HK-2 (cell line): ENCODE measurements at regions not wholly inside any gene's neighbourhood (a gene's known extent, or its start where the extent isn't known, plus 50 kb on each side); places are given as distances from the start of the nearest gene placed in this dataset.

ENCODE experiments used
- DNase-seq: peaks from one replicate; pipeline ENCODE4 v3.0.0-alpha.2; 2018; ENCODE audit not compliant: unreplicated experiment

DNA sequence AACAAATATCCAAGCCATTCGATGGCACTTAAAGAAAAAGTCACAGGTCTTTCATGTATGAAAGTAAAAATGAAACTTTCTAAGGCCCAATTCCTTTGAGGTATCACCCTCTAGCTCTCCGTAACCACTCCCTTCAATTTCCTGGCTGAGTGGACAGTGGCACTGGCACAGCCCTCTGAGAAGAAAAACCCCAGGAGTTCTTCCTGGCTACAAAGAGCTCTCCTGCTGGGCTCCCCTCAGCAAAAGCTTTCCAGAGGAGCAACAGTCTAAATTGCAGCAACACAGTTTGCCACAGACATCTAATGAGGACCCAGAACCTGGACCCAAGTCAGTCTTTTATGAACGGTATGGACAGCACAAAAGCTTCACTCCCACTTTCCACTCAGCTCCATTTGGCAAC is 71.8 kb downstream of the FUNDC1 start:
- no peak for DNase-seq

DNA sequence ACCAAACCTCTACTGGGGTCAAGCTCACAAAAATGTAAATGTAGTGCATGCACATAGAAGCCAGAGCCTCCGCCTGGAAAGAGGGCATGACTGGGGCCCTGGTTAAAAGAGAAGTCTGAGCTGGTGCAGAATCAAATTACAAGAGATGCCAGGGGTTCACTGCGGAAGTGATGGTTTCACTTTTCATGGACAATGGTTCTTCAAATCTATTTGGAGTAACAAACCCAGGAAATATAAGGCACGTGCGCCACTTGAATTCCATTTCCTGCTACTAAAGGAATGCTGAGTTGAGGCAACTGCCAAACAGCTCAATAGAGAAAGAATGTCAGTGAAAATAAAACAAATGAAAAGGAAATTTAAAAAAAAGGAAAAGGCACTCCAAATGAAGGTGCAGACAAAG is 79.8 kb downstream of the FUNDC1 start:
- no peak for DNase-seq

DNA sequence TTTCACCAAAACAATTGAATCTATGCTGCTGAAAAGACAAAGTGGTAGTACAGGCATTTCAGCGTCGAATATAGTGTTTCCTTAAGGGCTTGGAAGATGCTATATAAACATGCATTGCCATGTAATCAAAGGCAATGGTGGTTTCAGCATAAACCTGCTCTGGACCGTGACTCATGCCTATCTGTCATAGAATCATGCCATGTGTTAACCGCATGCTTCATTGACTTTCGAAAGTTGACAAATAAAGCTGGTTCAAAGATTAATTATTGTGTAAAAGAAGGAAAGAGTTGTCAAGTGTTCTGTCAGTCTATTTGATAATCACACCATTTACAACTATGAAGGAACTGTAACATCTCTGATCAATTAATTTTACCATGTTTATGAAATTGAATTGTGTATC is 83.2 kb downstream of the FUNDC1 start:
- DNase-seq, result no peak

DNA sequence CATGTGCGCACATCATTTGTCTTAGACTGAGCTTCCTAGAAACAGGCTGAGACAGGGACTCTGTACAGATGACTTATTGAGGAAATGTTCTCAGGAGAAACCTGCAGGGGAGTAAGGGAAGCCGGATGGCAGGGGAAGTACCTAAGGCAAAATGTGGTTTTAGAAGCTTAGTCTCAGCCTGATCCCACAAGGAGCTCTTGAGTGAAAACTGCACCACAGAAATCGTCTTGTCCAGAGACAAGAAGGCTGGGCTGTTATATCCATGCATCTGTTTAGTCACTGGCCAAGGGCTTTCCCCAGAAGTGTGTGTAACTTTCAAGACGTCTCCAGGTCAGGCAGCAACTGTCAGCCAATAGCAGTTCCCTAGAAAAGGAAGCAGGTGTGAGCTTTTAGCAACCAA is 86.0 kb downstream of the FUNDC1 start:
- no peak for DNase-seq

DNA sequence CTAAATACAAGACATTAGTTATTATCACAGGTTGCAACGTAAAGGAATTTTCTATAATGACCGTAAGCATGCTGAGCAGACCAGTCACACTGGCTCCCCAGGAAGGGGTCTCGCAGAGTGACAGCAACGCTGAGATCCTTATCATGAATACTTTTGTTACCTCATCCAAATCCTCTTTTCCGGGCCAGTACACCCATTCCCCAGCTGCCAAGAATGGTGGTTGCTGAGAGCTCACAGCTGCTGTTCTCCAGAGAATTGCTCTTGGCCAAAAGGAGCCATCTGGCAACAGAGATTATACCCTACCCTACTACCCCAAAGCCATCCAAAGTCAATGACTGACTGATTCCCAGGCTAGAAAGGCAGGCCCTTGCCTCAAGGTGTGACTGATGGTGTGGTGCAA is 91.6 kb downstream of the FUNDC1 start:
- DNase-seq, result no peak

DNA sequence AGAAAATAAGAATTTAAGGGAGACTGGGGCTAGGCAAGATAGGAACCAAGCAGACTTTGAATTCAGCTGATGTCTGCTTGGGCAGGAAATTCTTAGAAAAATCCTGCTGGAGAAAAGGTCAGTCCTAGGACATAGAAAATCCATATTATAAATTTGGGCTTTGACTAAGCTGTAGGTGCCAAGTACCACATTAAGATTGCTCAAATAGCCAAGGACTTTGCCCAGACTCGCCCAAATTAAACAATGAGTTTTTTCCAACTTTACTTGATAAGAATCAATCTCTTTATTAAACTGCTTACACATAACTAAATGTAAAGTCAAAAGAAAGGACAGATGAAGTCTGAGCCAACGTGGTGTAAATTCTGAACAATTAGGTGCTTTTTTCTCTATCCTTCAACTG is 95.4 kb downstream of the FUNDC1 start:
- no peak for DNase-seq

DNA sequence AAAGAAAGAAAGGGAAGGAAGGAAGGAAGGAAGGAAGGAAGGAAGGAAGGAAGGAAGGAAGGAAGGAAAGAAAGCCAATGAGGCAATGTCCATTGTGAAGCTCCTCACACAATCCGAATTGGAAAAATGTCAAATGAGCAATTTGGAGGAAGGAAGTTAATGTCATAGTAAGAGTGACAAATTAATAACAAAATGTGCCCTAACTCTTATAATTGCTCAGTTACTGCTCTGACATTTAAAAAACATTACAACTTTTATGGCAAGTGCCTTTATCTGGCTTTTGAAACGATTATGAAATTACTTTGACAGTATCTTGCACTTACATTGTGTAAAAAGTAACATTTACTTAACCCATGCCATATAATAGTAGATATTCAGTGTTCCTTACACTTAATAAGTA is 96.5 kb upstream of the EFHC2 start:
- DNase-seq, result no peak

DNA sequence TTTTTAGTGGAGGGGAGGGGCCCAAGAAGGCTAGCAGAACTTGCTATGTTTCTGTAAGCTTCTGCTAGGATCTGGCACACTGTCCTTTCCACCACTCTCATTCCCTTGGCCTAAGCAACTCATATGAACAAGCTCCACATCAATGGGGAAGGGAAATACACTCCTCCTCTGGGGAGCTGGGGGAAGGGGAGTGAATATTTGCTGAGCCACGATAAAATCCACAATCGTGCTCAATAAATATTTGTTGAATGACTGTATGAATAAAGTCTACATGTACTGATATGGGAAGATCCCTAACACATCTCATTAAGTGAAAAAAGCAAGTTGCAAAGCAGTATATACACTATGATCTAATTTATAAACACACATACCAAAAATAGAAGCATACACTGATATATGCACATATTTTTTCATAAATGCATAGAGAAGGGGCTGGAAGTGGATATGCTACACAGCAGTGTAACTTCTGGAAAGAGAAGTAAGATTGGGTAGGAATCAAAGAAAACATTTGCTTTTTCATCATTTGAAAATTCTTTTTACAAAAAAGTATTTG is 95.8 kb upstream of the EFHC2 start:
- DNase-seq, result no peak

DNA sequence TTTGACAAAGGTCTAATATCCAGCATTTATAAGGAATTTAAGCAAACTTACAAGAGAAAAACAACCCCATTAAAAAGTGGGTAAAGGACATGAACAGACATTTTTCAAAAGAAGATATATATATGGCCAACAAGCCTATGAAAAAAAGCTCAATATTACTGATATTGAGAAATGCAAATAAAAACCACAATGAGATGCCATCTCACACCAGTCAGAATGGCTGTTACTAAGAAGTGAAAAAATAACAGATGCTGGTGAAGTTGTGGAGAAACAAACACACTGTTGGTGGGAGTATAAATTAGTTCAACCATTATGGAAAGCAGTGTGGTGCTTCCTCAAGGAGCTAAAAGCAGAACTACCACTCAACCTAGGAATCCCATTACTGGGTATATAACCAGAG is 91.6 kb upstream of the EFHC2 start:
- no peak for DNase-seq

DNA sequence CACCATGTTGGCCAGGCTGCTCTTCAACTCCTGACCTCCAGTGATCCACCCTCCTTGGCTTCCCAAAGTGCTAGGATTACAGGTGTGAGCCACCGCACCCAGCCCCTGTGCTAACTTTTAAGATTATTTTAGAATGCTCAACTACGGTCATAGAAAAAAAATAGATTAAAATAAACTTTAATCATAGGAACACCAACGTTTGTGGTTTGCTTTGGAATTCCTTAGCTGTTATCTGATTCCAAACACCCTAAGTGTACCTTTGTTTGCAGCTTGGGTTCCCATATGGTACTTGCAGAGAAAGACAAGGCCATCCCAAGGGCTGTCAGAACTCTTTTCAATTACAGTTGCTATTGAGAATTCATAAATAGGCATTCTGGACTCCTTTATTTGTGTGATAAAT is 90.1 kb upstream of the EFHC2 start:
- DNase-seq, result no peak

DNA sequence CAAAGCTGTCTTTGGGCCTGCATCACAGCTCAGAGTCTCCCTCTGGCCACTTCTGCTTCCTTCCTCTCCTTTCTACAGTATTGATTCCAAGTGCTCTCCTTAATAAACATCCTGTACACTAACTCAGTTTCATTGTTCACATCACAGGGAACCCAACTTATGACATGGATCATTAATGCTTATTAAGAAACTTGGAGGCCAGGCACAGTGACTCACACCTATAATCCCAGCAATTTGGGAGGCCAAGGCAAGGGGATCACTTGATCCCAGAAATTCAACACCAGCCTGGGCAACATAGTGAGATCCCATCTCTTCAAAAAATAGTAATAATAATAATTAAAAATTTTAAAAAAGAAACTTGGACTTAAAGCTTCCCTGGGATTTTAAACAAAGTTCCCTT is 89.2 kb upstream of the EFHC2 start:
- no peak for DNase-seq

DNA sequence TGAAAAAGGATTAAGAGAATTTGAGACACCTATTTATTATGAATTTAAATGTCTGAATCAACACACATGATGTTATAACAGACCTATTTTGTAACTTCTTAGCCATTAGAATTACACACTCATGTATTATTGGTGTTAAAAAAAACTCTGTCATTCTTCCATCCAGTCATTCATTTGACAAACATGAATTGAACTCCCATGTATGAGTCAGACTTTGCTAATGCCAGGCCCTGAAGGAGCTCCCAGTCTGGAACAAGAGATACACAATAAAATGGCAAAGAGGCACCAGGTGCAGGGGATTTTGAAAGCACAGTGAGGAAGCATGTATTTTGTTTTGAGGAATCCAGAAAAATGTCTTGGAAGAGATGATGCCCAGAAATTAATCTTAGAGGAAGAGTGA is 87.7 kb upstream of the EFHC2 start:
- no peak for DNase-seq

DNA sequence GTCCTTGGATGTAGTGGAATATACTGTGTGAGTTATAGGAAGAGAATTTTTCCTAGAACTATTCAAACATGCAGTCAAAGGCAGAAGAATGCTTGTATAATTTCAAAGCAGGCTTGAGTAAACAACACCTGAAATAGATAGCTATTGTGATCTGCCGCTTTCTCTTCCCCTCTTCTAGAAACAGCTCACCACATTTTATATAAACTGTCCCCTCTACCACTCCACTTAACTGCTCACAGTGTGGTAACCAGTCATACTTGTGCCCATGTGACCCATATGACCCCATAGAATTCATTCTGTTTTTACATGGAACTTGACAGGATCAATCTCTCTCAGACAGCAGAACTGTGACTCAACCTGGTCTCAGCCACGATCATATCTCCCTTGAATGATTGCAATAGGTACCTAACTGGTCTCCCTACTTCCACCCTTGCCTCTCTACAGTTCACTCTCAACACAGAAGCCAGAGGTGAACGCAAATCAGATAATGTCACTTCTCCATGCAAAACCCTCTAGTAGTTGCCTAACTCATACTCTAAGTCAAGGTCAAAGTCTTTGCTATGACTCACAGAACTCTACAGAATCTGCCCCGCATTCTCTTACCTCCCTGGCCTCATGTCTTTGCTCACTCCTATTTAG is 85.6 kb upstream of the EFHC2 start:
- no peak for DNase-seq

DNA sequence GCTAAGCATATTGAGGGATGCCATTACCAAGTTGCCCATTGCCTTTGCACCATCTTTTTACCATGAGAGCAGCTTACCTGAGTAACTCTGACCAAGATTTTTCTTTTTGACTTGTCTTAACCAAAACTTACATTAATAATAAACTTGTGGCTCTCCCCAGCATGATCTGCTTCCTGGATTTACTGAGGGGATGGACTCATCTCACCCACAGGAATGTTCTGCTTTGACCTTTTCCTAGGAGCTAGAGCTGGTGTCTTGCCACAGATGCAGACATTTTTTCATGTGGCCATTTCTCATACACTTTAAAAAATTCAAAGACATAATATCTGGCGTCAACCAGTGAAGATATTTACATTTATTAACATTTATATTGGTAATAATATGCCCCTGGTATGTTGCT is 79.2 kb upstream of the EFHC2 start:
- DNase-seq, result no peak

DNA sequence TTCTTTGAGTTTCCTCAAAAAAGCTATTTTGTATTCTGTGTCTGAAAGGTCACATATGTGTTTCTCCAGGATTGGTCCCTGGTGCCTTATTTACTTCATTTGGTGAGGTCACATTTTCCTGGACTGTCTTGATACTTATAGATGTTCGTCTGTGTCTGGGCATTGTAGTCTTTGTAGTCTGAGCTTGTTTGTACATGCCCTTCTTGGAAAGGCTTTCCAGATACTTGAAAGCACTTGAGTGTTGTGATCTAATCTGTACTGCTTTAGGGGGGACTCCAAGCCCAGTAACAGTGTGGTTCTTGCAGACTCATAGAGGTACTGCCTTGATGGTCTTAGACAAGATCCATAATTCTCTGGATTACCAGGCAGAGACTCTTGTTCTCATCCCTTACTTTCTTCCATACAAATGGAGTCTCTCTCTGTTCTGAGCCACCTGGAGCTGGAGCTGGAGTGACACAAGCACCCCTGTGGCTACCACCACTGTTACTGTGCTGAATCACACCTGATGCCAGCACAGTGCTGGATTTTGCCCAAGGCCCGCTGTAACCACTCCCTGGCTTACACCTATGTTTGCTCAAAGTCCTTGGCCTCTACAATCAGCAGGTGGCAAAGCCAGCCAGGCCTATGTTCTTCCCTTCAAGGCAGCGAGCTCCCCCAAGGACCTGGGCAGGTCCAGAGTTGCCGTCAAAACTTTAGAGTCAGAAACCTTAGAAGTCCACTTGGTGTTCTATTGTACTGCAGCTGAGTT is 72.3 kb upstream of the EFHC2 start:
- no peak for DNase-seq

DNA sequence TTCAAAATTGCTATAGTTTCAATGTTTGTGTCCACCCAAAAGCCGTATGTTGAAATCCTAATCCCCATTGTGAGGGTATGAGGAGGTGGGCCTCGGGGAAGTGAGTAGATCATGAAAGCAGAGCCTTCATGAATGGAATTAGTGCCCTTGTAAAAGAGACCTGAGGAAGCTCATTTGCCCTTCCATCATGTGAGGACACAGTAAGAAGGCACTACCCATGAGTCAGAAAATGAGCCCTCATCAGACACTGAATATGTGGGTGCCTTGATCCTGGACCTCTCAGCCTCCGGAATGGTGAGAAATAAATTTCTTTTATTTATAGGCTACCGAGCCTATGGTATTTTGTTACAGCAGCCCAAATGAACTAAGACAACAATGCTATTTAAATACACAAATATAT is 57.7 kb upstream of the EFHC2 start:
- DNase-seq, result no peak

DNA sequence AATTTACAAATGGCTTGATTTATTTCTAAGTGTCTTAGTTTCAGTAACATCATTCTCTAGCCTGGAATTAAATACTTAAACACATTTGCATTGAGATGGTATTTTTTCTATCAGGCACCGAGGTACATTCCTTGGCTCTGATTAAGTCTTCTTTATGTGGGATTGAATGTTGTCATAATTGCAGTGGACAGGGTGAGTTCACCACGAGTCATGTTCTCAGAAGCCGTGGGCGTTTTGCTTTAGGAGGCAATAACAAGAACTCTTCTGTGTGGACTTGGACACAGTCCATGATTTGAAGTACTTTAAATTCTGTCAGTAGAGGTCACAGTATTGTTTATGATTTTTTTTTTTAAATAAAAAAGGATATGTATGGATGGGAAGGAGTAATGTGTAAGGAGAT is 57.1 kb upstream of the EFHC2 start:
- DNase-seq, result peak; percentile 31

DNA sequence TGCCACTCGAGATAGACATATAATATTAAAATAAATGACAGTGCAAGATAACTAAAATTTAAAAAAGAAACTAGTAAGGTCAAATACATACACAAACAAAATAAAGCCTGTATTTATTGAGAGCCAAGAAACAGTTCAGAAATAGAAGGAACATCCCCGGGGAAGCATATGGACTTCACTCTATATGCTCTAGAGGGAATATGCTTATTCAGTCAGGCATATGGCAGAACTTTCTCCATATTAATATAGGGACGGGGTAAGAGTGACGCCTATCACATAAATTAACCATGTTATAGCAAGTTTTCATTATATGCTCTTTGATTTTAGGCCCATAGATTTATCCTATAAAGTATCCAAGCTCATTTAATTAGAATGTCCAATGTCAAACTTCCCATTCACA is 56.7 kb upstream of the EFHC2 start:
- no peak for DNase-seq
